ENCODE measurements at regions not wholly inside any gene's neighbourhood (a gene's known extent, or its start where the extent isn't known, plus 50 kb on each side); places are given as distances from the start of the nearest gene placed in this dataset.

DNA sequence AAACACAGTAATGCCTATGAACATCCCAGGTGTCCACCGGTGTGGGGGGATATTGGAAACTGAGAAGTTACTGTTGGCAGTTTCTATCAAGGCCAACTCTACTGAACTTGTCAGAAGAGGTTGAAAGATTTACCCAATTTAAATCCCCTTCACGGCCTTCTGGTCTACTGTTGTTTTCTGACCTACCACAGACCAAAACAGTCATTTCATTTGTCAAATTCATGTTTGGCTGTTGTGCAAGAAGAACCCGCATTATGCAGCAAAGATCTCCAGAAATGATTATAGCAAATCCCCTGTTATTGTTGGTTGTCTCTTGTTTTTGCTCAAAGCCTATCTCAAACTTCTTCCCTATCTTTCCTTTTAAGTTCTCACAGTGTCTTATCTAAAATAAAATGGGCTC is 73.1 kb upstream of the MAF start:
- TF ChIP-seq POLR2AphosphoS5 (IDR thresholded peaks at IDR 0.05; ENCODE audit: borderline replicate concordance, low read depth, low read length) (no peak), EZH2 (IDR thresholded peaks at IDR 0.05) (no peak), FOXP2 (optimal IDR thresholded peaks at IDR 0.05; ENCODE audit: control extremely low read depth, extremely low read length, insufficient read depth) (no peak)
